ENCODE measurements at regions not wholly inside any gene's neighbourhood (a gene's known extent, or its start where the extent isn't known, plus 50 kb on each side); places are given as distances from the start of the nearest gene placed in this dataset.
A peak's percentile ranks its signal among the peaks of the same experiment; 100 is the strongest.
"Not testable (repeated sequence)": the region's sequence is repeated elsewhere in the genome, so short reads cannot be mapped to it uniquely, and the experiment has no call there.

DNA sequence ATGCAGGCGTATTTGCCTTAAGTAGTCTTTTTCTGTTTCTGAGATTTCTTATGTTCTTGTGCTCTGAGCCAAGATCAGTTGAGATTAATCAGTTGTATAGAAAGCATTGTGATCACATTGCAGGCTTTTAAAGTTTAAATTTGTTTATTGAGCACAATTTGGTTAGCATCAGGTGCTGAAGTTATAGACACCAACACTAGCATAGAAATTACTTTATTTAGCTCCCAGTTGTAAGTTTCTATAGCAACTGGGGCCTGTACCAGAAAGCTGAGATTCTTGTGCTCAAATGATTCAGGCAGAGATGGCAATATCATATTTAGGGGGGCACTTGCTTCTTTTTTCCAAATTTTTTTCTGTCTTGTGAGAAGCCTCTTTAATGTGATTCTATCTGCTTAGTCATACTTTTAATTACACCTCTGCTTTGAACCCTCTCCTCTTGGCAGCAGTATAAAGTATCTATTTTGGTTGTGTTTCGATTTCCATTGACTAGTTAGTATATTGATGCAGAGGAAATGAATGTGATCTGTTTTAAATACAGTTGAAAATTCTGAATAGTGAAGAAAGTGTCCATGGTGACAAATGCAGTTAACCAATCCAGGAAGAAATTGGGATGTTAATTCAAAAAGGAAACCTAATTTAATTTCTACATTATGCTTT, 241.7 kb upstream of the GBE1 start:
- Mint-ChIP-seq H3K36me3 (no peaks in the 10 kb centered on the region), H3K4me1 (no peaks in the 10 kb centered on the region), H3K27ac (no peak overlapping the region), H3K4me3 (no peak overlapping the region), H3K27me3 (no peaks in the 10 kb centered on the region), H3K9me3 (peaks cover 0 to 7% (median 4%) of the 10 kb centered on the region in 3 donors)

GRCh38 chr3:82002491-82002890, 241.0 kb upstream of the GBE1 start:
- Mint-ChIP-seq H3K36me3 (no peaks in the 10 kb centered on the region), H3K27ac (no peak overlapping the region)

GRCh38 chr3:82001276-82001923, 240.0 kb upstream of the GBE1 start:
- Mint-ChIP-seq H3K27me3 (no peaks in the 10 kb centered on the region), H3K4me1 (no peaks in the 10 kb centered on the region), H3K4me3 (no peak overlapping the region), H3K36me3 (no peaks in the 10 kb centered on the region), H3K27ac (peak overlapping the region in 1 of 3 donors; percentile 19), H3K9me3 (peaks cover 0 to 7% (median 0%) of the 10 kb centered on the region in 3 donors)

More at GRCh38 chr3:82002491-82002890, 241.0 kb upstream of the GBE1 start:
- H3K4me1 Mint-ChIP-seq, result no peaks in the 10 kb centered on the region
- no peak overlapping the region for H3K4me3 Mint-ChIP-seq
- H3K9me3 Mint-ChIP-seq, result peaks cover 0 to 6% (median 4%) of the 10 kb centered on the region in 3 donors
- H3K27me3 Mint-ChIP-seq, result no peaks in the 10 kb centered on the region

DNA sequence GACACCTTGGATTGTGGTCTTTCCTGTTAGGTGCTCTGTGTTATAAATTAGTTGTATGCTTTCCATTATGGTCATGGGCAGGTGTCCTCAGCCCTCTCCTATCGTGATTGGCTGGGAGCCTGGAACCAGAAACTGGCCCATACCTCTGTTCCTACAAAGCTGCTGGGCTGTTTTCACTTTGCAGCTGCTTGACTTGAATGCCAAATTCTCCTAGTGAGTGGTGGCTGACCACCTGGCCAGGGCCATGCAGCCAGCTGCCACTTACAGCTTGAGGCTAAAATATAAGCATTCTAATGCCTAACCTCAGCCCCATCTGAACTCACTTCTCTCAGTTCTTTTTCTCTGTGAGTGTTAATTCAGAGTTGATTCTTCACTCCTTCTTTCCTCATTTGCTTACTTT, 239.3 kb upstream of the GBE1 start:
- Mint-ChIP-seq H3K4me1 (no peaks in the 10 kb centered on the region), H3K27me3 (no peaks in the 10 kb centered on the region), H3K27ac (no peak overlapping the region), H3K9me3 (peaks cover 0 to 11% (median 0%) of the 10 kb centered on the region in 3 donors), H3K36me3 (no peaks in the 10 kb centered on the region), H3K4me3 (no peak overlapping the region)

- no peak overlapping the region for H3K27ac Mint-ChIP-seq
- no peaks in the 10 kb centered on the region for H3K4me1 Mint-ChIP-seq
- H3K9me3 Mint-ChIP-seq, result peaks cover 0 to 11% (median 1%) of the 10 kb centered on the region in 3 donors
- H3K27me3 Mint-ChIP-seq, result no peaks in the 10 kb centered on the region
- no peak overlapping the region for H3K4me3 Mint-ChIP-seq
- H3K36me3 Mint-ChIP-seq, result no peaks in the 10 kb centered on the region
Measured at GRCh38 chr3:82000350-82000749, 238.9 kb upstream of the GBE1 start.

GRCh38 chr3:81998907-81999306, 237.5 kb upstream of the GBE1 start:
- Mint-ChIP-seq H3K27ac (no peak overlapping the region), H3K9me3 (peaks cover 0 to 16% (median 1%) of the 10 kb centered on the region in 3 donors), H3K27me3 (no peaks in the 10 kb centered on the region), H3K36me3 (no peaks in the 10 kb centered on the region), H3K4me1 (no peaks in the 10 kb centered on the region), H3K4me3 (no peak overlapping the region)

DNA sequence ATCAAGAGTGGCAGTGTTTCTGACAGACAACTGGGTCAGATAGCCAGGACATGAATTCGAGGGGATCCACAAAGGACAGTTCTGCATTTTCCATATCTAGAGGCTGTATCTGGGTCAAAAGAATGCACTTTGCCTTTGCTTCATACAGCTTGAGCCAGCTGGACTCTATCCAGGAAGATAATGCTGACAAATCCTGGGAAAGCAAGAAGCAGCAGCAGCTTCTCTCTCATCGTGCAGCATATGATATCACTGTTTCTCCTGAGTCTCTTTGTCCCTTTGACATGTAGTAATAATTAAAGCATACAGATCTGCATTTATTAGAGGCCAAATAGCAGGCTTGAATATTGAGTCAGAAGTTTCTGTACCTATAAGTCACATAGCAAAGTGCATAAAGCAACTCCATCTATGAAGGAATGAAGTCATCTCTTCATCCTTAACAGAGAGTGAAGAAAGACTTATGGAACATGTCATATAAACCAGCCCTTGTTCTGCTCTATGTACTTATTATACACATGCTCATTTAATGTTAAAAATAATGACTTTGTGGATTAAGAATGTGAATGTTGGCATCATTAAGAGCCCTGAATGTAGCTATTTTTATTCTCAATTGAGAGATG, 236.8 kb upstream of the GBE1 start:
- Mint-ChIP-seq H3K4me3 (no peak overlapping the region), H3K36me3 (no peaks in the 10 kb centered on the region), H3K27me3 (no peaks in the 10 kb centered on the region), H3K9me3 (peaks cover 0 to 16% (median 1%) of the 10 kb centered on the region in 3 donors), H3K4me1 (no peaks in the 10 kb centered on the region), H3K27ac (no peak overlapping the region)

DNA sequence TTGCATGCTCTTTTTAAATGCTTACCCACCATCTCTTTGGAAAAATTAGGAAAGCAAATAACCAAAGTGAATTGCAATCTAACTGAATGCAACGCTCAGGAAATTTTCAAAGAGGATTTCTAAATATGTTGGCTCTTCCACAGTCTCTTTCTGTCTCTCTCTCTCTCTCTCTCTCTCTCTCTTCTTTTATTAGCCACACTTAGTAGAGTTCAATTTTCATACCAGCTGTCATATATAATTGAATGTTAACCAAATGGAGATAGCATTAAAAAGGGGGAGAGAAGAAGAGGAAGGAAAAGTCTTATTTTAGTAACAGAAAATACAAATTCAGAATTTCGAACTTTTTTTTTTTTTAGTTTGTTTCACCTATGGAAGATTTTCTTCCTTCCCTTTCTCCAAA, 235.9 kb upstream of the GBE1 start:
- no peak overlapping the region for H3K27ac Mint-ChIP-seq
- H3K9me3 Mint-ChIP-seq, result peaks cover 3 to 16% (median 3%) of the 10 kb centered on the region in 3 donors

GRCh38 chr3:81995329-81995728, 233.9 kb upstream of the GBE1 start:
- H3K27ac Mint-ChIP-seq, result no peak overlapping the region

More for the DNA sequence above, 235.9 kb upstream of the GBE1 start:
- H3K4me1 Mint-ChIP-seq, result peaks cover 0 to 2% (median 0%) of the 10 kb centered on the region in 3 donors
- no peak overlapping the region for H3K4me3 Mint-ChIP-seq
- no peaks in the 10 kb centered on the region for H3K27me3 Mint-ChIP-seq
- H3K36me3 Mint-ChIP-seq, result no peaks in the 10 kb centered on the region

GRCh38 chr3:81989758-81990157, 228.3 kb upstream of the GBE1 start:
- no peaks in the 10 kb centered on the region for H3K36me3 Mint-ChIP-seq
- H3K4me1 Mint-ChIP-seq, result peaks cover 0 to 2% (median 0%) of the 10 kb centered on the region in 3 donors
- no peak overlapping the region for H3K4me3 Mint-ChIP-seq
- H3K27me3 Mint-ChIP-seq, result no peaks in the 10 kb centered on the region
- no peak overlapping the region for H3K27ac Mint-ChIP-seq
- H3K9me3 Mint-ChIP-seq, result peaks cover 2 to 5% (median 4%) of the 10 kb centered on the region in 3 donors

More at GRCh38 chr3:81995329-81995728, 233.9 kb upstream of the GBE1 start:
- Mint-ChIP-seq H3K4me3 (no peak overlapping the region), H3K36me3 (no peaks in the 10 kb centered on the region), H3K4me1 (peaks cover 0 to 2% (median 0%) of the 10 kb centered on the region in 3 donors), H3K9me3 (peaks cover 3 to 16% (median 5%) of the 10 kb centered on the region in 3 donors), H3K27me3 (no peaks in the 10 kb centered on the region)

DNA sequence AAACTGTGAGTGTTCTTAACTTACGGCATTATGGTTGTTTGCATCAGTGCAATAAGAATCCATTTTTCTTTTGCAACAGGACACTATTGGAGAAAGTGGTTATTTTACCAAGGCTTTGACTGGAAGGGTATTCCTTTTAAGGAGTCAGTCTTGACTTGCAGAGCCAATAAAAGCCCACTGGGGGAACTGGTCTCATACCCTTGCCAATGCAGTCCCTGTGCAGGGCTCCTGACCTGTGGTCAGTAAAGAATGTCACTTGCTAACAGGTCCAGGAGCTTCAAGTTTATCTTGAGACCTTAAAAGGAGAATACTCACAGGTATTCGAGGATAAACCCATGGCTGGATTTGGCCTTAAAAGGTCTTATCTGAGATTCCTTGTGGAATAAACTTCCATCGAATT, 227.8 kb upstream of the GBE1 start:
- Mint-ChIP-seq H3K4me1 (peaks cover 0 to 2% (median 0%) of the 10 kb centered on the region in 3 donors), H3K27me3 (no peaks in the 10 kb centered on the region), H3K27ac (no peak overlapping the region), H3K36me3 (no peaks in the 10 kb centered on the region), H3K9me3 (peaks cover 0 to 5% (median 4%) of the 10 kb centered on the region in 3 donors), H3K4me3 (no peak overlapping the region)

GRCh38 chr3:81987412-81987811, 226.0 kb upstream of the GBE1 start:
- not testable (repeated sequence) for H3K27me3 Mint-ChIP-seq, H3K27ac Mint-ChIP-seq, H3K4me3 Mint-ChIP-seq, H3K9me3 Mint-ChIP-seq, H3K4me1 Mint-ChIP-seq, H3K36me3 Mint-ChIP-seq

DNA sequence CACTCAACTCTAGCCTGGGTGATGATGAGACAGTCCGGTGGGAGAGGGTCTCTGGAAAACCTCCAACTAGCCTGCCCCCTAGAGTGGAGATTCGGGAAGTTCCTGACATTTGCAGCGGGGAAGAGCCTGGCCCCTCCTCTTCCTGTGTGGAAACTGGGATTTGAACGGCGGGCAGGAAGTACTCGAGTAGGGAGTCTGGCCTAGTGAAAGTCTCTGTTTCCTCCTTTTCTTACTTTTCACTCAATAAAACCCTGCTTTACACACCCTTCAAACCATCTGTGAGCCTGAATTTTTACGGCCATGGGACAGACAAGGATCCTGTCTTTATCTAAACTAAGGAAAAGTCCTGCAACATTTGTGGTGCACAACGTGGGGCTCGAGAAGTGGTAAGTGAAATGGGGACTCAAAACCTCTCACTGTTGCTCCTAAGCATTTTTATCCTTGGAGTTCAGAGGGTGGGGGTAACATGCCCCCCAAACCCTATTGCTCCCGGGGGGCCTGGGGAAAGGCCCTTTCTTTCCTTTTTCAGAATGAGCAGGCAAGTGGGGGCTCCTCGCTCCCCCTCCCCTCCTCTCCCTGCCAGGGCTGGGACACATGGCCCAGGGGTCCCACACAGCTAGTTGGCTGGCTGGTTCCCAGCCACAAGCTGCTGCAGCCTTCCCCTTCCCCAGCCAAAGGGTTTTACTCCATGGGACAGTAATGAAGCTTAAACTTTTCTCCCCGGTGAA, 224.7 kb upstream of the GBE1 start:
- H3K36me3 Mint-ChIP-seq, result no peaks in the 10 kb centered on the region
- no peak overlapping the region for H3K27ac Mint-ChIP-seq
- peaks cover 0 to 3% (median 0%) of the 10 kb centered on the region in 3 donors for H3K9me3 Mint-ChIP-seq
- no peak overlapping the region for H3K4me3 Mint-ChIP-seq
- no peaks in the 10 kb centered on the region for H3K4me1 Mint-ChIP-seq
- no peaks in the 10 kb centered on the region for H3K27me3 Mint-ChIP-seq

DNA sequence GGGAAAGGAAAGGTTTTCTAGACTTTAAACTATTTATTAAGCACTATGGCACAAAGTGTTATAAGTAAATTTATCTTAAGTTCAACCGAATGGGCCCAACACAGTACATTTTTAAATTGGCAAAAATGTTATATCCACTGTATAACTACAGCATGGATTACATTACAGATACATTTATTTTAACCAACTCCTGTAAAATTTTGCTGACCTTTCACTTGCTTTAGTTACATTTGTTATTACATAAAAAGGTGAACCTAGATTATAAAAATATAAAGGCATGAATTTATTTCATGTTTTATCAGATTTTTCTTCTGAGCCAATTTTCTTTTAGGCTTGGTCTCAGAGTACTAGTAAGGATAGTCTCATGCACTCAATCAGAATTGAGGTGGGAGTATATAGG, 221.9 kb upstream of the GBE1 start:
- H3K27ac Mint-ChIP-seq, result no peak overlapping the region
- no peaks in the 10 kb centered on the region for H3K4me1 Mint-ChIP-seq
- H3K9me3 Mint-ChIP-seq, result peaks cover 0 to 5% (median 0%) of the 10 kb centered on the region in 3 donors
- no peaks in the 10 kb centered on the region for H3K36me3 Mint-ChIP-seq
- H3K4me3 Mint-ChIP-seq, result no peak overlapping the region
- H3K27me3 Mint-ChIP-seq, result no peaks in the 10 kb centered on the region
